ENCODE measurements at regions not wholly inside any gene's neighbourhood (a gene's known extent, or its start where the extent isn't known, plus 50 kb on each side); places are given as distances from the start of the nearest gene placed in this dataset.

DNA sequence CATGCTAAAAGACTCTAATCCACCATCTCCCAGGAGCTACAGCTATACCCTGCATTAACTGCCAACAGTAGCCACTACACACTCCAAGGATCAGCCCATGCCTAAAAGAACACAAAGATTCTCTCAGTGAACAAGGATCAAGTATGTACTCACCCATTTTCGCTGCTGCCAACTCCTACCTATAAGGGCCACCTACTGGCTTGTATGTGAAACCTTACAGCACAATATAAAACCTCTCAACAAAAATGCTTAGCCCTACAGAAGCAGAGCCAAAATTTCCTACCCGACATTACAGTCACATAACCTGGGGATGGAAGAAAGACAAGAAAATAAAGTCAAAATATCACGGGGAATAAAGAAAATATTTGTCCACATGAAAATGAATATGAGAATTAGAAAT, 562.8 kb upstream of the POU3F4 start:
- no peak for TF ChIP-seq POLR2A (IDR thresholded peaks at IDR 0.05; ENCODE audit: low read length)
- TF ChIP-seq GATA1 (IDR thresholded peaks at IDR 0.05; ENCODE audit: low read depth, low read length) = no peak

Data from erythroblast (primary cell).